ENCODE measurements at regions not wholly inside any gene's neighbourhood (a gene's known extent, or its start where the extent isn't known, plus 50 kb on each side); places are given as distances from the start of the nearest gene placed in this dataset.

DNA sequence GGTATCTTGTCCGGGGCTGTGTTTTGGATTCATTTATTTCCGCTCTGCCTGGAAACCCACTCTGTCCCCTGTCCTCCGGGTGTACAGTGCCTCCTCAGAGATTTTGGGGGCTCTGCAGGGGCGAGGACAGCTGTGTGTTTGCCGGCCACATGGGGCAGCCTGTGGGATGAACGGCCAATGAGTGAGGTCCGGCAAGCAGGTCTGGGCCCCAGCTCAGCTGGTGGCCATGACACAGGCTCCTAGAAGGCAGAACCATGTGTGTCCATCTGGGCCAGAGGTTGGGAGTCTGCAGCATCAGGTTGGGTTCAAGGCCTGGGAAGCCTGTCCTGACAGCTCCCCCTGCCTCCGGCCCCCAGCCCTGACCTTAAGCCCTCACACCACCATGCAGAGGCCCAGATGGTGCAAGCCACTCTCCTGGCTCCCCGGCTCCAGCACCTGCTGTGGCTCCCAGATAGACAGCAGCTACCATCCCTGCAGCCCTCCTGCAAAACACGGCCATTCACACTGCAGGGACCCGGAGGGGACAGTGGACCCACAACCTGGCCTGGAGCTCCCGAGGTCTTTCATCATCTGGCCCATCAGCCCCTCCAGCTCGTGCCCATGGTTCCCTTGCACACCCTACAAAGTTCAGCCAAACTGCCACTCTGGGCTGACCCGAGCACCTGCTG is 220.1 kb upstream of the C14orf180 start:
- Mint-ChIP-seq H3K27me3 (ENCODE audit: unreplicated experiment) (peaks cover 8% of the 10 kb centered on the region), H3K4me3 (ENCODE audit: unreplicated experiment) (no peak overlapping the region), H3K4me1 (ENCODE audit: low read depth, unreplicated experiment) (peaks cover 8% of the 10 kb centered on the region), H3K36me3 (ENCODE audit: unreplicated experiment) (no peaks in the 10 kb centered on the region), H3K9me3 (ENCODE audit: unreplicated experiment) (peaks cover 2% of the 10 kb centered on the region), H3K27ac (ENCODE audit: unreplicated experiment) (no peak overlapping the region)
- TF ChIP-seq, protein P1, sequence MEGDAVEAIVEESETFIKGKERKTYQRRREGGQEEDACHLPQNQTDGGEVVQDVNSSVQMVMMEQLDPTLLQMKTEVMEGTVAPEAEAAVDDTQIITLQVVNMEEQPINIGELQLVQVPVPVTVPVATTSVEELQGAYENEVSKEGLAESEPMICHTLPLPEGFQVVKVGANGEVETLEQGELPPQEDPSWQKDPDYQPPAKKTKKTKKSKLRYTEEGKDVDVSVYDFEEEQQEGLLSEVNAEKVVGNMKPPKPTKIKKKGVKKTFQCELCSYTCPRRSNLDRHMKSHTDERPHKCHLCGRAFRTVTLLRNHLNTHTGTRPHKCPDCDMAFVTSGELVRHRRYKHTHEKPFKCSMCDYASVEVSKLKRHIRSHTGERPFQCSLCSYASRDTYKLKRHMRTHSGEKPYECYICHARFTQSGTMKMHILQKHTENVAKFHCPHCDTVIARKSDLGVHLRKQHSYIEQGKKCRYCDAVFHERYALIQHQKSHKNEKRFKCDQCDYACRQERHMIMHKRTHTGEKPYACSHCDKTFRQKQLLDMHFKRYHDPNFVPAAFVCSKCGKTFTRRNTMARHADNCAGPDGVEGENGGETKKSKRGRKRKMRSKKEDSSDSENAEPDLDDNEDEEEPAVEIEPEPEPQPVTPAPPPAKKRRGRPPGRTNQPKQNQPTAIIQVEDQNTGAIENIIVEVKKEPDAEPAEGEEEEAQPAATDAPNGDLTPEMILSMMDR (IDR thresholded peaks at IDR 0.05; ENCODE audit: partially characterized antibody, unreplicated experiment): no peak
- no peak for DNase-seq

DNA sequence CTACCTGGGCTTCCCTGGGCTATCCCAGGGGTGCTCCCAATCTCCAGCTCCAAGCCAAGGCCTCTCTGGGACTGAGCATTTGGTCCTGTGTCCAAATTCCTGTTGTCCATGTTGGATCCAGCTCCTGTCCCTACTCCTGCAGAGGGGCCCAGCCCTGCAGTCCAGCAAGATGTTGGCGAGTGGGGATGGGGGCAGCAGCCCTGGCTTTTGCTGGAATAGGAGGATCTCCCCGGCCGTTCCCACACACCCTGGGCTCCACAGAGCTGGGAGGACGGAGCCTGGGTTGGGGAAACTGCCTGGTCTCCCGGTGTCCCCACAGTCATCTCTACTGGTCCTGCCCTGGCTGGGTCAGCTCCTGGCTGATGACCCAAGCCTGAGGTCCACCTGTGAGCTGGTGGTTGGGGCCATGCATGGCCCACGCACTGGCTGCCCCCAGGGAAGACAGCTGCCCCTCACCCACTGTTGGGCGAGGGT is 219.6 kb upstream of the C14orf180 start:
- Mint-ChIP-seq H3K27ac (ENCODE audit: unreplicated experiment) (no peak overlapping the region), H3K4me3 (ENCODE audit: unreplicated experiment) (no peak overlapping the region), H3K9me3 (ENCODE audit: unreplicated experiment) (peaks cover 2% of the 10 kb centered on the region), H3K27me3 (ENCODE audit: unreplicated experiment) (peaks cover 8% of the 10 kb centered on the region), H3K4me1 (ENCODE audit: low read depth, unreplicated experiment) (peaks cover 8% of the 10 kb centered on the region), H3K36me3 (ENCODE audit: unreplicated experiment) (no peaks in the 10 kb centered on the region)
- no peak for DNase-seq
- TF ChIP-seq, protein P1 (IDR thresholded peaks at IDR 0.05; ENCODE audit: partially characterized antibody, unreplicated experiment): no peak

DNA sequence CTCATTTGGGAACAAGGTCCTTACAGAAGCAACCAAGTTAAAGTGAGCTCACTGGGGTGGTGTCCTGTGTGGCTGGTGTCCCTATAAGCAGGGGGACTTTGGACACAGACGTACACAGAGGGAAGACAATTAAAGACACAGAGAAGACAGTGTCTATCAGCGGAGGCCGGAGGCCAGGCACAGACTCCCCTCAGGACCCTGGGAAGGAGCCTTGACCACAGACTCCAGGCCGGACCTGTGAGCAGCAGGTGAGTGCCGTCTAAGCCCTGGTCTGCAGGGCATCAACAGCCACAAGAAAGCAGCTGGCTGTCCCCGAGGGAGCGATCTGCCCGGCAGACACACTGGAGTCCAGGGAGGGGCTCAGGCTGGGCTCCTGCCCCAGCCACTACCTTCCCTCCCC is 219.1 kb upstream of the C14orf180 start:
- no peak overlapping the region for H3K27ac Mint-ChIP-seq (ENCODE audit: unreplicated experiment)
- H3K36me3 Mint-ChIP-seq (ENCODE audit: unreplicated experiment): no peaks in the 10 kb centered on the region
- peaks cover 8% of the 10 kb centered on the region for H3K4me1 Mint-ChIP-seq (ENCODE audit: low read depth, unreplicated experiment)
- DNase-seq: no peak
- peaks cover 2% of the 10 kb centered on the region for H3K9me3 Mint-ChIP-seq (ENCODE audit: unreplicated experiment)
- no peak overlapping the region for H3K4me3 Mint-ChIP-seq (ENCODE audit: unreplicated experiment)
- TF ChIP-seq, protein P1 (IDR thresholded peaks at IDR 0.05; ENCODE audit: partially characterized antibody, unreplicated experiment): no peak
- H3K27me3 Mint-ChIP-seq (ENCODE audit: unreplicated experiment): peaks cover 8% of the 10 kb centered on the region

DNA sequence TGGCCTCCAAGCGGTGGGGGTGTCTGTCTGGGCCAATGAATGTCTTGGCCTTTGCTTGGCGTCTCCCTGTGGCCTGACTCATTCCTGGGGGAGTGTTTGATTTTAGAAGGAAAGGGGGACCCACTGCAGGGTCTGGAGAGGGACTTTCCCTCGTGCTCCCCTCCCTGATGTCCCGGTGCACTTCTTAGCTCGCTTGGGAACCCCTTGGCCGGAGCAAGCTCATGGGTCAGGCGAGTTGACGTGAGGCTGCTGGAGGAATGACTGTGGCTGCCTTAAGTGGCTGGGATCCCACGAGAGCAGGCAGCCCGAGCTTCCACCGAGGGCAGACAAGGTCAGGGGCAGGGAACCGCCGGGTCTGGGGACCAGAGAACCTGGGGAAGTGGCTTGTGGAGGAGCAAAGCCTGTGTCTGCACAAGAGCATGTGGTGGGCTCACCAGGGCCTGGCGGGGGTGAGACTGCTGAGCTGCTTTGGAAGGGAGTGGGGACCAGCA is 218.4 kb upstream of the C14orf180 start:
- peaks cover 5% of the 10 kb centered on the region for H3K27me3 Mint-ChIP-seq (ENCODE audit: unreplicated experiment)
- no peak overlapping the region for H3K27ac Mint-ChIP-seq (ENCODE audit: unreplicated experiment)
- peaks cover 4% of the 10 kb centered on the region for H3K4me1 Mint-ChIP-seq (ENCODE audit: low read depth, unreplicated experiment)
- TF ChIP-seq, protein P1 (IDR thresholded peaks at IDR 0.05; ENCODE audit: partially characterized antibody, unreplicated experiment): no peak
- DNase-seq: peak; percentile 32
- H3K4me3 Mint-ChIP-seq (ENCODE audit: unreplicated experiment): no peak overlapping the region
- peaks cover 2% of the 10 kb centered on the region for H3K9me3 Mint-ChIP-seq (ENCODE audit: unreplicated experiment)
- no peaks in the 10 kb centered on the region for H3K36me3 Mint-ChIP-seq (ENCODE audit: unreplicated experiment)

DNA sequence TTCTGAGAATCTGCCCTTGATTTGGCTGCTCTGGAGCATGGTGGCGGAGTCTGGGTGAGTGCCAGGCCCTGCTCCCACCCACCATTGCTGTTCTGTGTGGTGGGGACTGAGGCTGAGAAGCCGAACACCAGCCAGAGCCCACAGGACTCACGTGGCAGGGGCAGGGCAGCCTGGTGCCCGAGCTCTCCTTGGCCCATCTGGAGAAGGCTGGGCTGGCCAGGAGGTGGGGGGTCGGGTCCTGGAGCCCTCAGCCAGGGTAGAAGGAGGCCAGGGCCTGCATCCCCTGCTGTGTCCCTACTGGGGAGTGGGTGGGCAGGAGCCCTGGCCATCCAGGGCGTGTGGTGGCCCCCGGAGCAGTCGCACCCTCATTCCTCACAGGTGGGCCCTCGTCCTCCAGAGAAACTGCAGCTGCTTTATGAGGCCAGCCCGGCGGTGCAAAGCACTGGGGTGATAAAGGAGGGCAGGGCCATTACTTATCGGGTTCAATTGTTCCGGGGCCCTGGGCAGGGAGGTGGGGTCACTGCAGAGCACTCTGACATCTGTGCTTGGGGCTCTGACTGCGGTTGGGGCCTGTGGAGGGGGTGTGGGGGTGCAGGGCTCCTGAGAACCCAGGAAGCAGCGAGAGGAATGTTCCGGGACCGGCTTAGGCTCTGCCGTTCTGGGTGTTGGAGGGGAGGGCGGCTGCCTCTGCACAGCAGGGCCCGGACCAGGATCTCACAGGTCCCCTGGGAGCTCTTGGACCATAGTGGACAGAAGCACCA is 217.5 kb upstream of the C14orf180 start:
- Mint-ChIP-seq H3K4me3 (ENCODE audit: unreplicated experiment) (no peak overlapping the region), H3K27ac (ENCODE audit: unreplicated experiment) (no peak overlapping the region), H3K36me3 (ENCODE audit: unreplicated experiment) (no peaks in the 10 kb centered on the region), H3K27me3 (ENCODE audit: unreplicated experiment) (peaks cover 3% of the 10 kb centered on the region), H3K4me1 (ENCODE audit: low read depth, unreplicated experiment) (peaks cover 3% of the 10 kb centered on the region), H3K9me3 (ENCODE audit: unreplicated experiment) (peaks cover 5% of the 10 kb centered on the region)
- DNase-seq: peak; percentile 10
- TF ChIP-seq, protein P1 (IDR thresholded peaks at IDR 0.05; ENCODE audit: partially characterized antibody, unreplicated experiment): no peak

Data from glutamatergic neuron (in vitro differentiated cells).